Calu3 (cell line): ENCODE measurements at regions not wholly inside any gene's neighbourhood (a gene's known extent, or its start where the extent isn't known, plus 50 kb on each side); places are given as distances from the start of the nearest gene placed in this dataset.

Experiments
- BruUV-seq: library from RNA; stranded (reverse); fragments of 400-500 nt; replicated peaks from 2 replicates; lab custom pipeline; 2021; lab: Mats Ljungman, UMichigan
- CTCF ChIA-PET: fragments of 300-600 bp; sonication (Branson Sonifier 250); formaldehyde crosslinking; loops from one replicate; lab custom pipeline; 2022; ENCODE audit warnings: antibody characterized with exemption; lab: Charles Lee
- DNase-seq: peaks from one replicate; pipeline ENCODE4 v3.0.0; 2022
- H3K27ac Mint-ChIP-seq: one replicate; pipeline ENCODE4 v1.8.0; 2022; ENCODE audit warnings: mixed read lengths; ENCODE audit not compliant: unreplicated experiment
- H3K27me3 Mint-ChIP-seq: one replicate; pipeline ENCODE4 v1.8.0; 2022; ENCODE audit warnings: mixed read lengths; ENCODE audit not compliant: unreplicated experiment
- H3K36me3 Mint-ChIP-seq: one replicate; pipeline ENCODE4 v1.8.0; 2022; ENCODE audit warnings: mild to moderate bottlenecking, moderate library complexity, mixed read lengths; ENCODE audit not compliant: insufficient read depth, unreplicated experiment
- H3K4me1 Mint-ChIP-seq: one replicate; pipeline ENCODE4 v1.8.0; 2022; ENCODE audit warnings: mild to moderate bottlenecking, low read depth, mixed read lengths; ENCODE audit not compliant: unreplicated experiment
- H3K4me3 Mint-ChIP-seq: one replicate; pipeline ENCODE4 v1.8.0; 2022; ENCODE audit warnings: mild to moderate bottlenecking, low read depth, moderate library complexity, mixed read lengths; ENCODE audit not compliant: unreplicated experiment
- H3K9me3 Mint-ChIP-seq: one replicate; pipeline ENCODE4 v1.8.0; 2022; ENCODE audit warnings: low read depth, mixed read lengths; ENCODE audit not compliant: unreplicated experiment
- intact Hi-C: fragments of 100-400 bp; cut with micrococcal nuclease; formaldehyde crosslinking; loops from one replicate; pipeline ENCODE4 v1.10.0; 2022; ENCODE audit not compliant: unreplicated experiment
- TF ChIP-seq, protein P1 (sequence below): fragments of 200-600 bp; IDR thresholded peaks from one replicate; pipeline ENCODE4 v1.8.0; 2022; ENCODE audit warnings: antibody characterized with exemption; ENCODE audit not compliant: unreplicated experiment

DNA sequence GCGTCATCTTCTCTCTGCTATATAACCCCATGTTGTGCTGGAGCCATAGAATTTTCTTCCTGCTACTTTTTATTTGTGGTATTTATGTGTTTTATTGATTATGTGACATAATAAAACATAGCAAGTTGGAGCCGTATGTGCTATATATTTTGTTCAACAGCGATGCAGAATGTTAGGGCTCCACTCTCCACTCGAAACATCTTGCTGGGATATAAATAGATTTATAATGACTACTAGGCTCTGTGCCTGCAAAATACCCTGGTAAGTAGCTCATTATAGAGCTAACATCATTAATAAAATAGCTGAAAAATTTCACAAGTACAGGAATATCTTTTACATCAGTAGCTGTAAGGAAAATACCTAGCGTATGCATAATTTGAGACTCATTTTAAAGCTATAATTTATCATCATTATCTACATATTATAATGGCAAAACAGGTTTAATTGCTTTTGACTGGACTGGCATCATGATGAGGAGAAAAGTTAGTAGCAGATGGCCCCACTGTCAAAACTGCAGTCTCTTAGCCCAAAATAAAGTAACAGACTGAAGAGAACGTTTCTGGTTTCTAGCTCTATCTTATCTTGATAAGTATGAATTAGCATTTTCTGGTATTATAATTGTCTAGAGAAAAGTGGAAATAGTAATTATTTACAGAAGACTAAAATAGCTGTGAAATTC lies 263.0 kb downstream of the NEDD1 start:
- CTCF ChIA-PET: interaction anchor here (0.6 kb wide), 1 partner anchor 61 kb away, joined by 4 read pairs; no protein-coding TSS in a partner anchor
- intact Hi-C loops: no loop called here
- TF ChIP-seq, protein P1, sequence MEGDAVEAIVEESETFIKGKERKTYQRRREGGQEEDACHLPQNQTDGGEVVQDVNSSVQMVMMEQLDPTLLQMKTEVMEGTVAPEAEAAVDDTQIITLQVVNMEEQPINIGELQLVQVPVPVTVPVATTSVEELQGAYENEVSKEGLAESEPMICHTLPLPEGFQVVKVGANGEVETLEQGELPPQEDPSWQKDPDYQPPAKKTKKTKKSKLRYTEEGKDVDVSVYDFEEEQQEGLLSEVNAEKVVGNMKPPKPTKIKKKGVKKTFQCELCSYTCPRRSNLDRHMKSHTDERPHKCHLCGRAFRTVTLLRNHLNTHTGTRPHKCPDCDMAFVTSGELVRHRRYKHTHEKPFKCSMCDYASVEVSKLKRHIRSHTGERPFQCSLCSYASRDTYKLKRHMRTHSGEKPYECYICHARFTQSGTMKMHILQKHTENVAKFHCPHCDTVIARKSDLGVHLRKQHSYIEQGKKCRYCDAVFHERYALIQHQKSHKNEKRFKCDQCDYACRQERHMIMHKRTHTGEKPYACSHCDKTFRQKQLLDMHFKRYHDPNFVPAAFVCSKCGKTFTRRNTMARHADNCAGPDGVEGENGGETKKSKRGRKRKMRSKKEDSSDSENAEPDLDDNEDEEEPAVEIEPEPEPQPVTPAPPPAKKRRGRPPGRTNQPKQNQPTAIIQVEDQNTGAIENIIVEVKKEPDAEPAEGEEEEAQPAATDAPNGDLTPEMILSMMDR: no peak
- Mint-ChIP-seq H3K27me3 (no peaks in the 10 kb centered on the region), H3K9me3 (no peaks in the 10 kb centered on the region), H3K27ac (no peak overlapping the region), H3K36me3 (no peaks in the 10 kb centered on the region), H3K4me3 (no peak overlapping the region), H3K4me1 (no peaks in the 10 kb centered on the region)
- no TSS peak for BruUV-seq
- no peak for DNase-seq

GRCh38 chr12:97173688-97174410 lies 266.8 kb downstream of the NEDD1 start:
- Mint-ChIP-seq H3K4me3 (no peak overlapping the region), H3K9me3 (peaks cover 2% of the 10 kb centered on the region), H3K4me1 (no peaks in the 10 kb centered on the region), H3K27ac (no peak overlapping the region), H3K27me3 (no peaks in the 10 kb centered on the region), H3K36me3 (no peaks in the 10 kb centered on the region)
- DNase-seq: no peak
- intact Hi-C loops: no loop called here
- CTCF ChIA-PET: no interaction called here
- no TSS peak for BruUV-seq
- TF ChIP-seq, protein P1: no peak

DNA sequence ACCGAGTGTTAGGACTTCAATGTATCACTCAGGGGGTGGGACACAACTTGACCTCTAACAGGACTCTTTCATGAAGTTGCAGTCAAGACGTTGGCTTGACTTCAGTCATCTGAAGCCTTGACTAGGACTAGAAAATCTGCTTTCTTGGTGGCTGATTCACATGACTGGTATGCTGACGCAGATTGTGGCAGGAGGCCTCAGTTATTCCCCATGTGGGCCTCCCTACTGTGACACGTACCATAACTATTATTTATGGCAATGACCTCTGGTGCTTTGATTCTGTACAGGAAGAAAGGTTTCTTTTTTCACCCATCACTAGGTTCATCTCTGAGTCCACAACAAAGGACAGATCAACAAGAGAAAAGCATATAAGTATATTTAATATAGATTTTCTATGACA lies 270.4 kb downstream of the NEDD1 start:
- H3K4me3 Mint-ChIP-seq: no peak overlapping the region
- H3K27ac Mint-ChIP-seq: no peak overlapping the region
- TF ChIP-seq, protein P1: no peak
- H3K9me3 Mint-ChIP-seq: peaks cover 2% of the 10 kb centered on the region
- DNase-seq: no peak
- BruUV-seq: no TSS peak
- H3K4me1 Mint-ChIP-seq: no peaks in the 10 kb centered on the region
- no peaks in the 10 kb centered on the region for H3K27me3 Mint-ChIP-seq
- CTCF ChIA-PET: no interaction called here
- intact Hi-C loops: no loop called here
- H3K36me3 Mint-ChIP-seq: no peaks in the 10 kb centered on the region

- CTCF ChIA-PET: interaction anchor here (1.0 kb wide), 1 partner anchor 33 kb away, joined by 4 read pairs; no protein-coding TSS in a partner anchor
- peaks cover 5% of the 10 kb centered on the region for H3K9me3 Mint-ChIP-seq
- H3K36me3 Mint-ChIP-seq: no peaks in the 10 kb centered on the region
- no peak for DNase-seq
- TF ChIP-seq, protein P1: no peak
- intact Hi-C loops: no loop called here
- no TSS peak for BruUV-seq
- no peak overlapping the region for H3K4me3 Mint-ChIP-seq
- no peak overlapping the region for H3K27ac Mint-ChIP-seq
- no peaks in the 10 kb centered on the region for H3K27me3 Mint-ChIP-seq
- no peaks in the 10 kb centered on the region for H3K4me1 Mint-ChIP-seq
Observed at GRCh38 chr12:97181571-97182265, 274.7 kb downstream of the NEDD1 start.
